ENCODE measurements at regions not wholly inside any gene's neighbourhood (a gene's known extent, or its start where the extent isn't known, plus 50 kb on each side); places are given as distances from the start of the nearest gene placed in this dataset.
A peak's percentile ranks its signal among the peaks of the same experiment; 100 is the strongest.

- TF ChIP-seq, protein P1, sequence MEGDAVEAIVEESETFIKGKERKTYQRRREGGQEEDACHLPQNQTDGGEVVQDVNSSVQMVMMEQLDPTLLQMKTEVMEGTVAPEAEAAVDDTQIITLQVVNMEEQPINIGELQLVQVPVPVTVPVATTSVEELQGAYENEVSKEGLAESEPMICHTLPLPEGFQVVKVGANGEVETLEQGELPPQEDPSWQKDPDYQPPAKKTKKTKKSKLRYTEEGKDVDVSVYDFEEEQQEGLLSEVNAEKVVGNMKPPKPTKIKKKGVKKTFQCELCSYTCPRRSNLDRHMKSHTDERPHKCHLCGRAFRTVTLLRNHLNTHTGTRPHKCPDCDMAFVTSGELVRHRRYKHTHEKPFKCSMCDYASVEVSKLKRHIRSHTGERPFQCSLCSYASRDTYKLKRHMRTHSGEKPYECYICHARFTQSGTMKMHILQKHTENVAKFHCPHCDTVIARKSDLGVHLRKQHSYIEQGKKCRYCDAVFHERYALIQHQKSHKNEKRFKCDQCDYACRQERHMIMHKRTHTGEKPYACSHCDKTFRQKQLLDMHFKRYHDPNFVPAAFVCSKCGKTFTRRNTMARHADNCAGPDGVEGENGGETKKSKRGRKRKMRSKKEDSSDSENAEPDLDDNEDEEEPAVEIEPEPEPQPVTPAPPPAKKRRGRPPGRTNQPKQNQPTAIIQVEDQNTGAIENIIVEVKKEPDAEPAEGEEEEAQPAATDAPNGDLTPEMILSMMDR (IDR thresholded peaks at IDR 0.05): peak in 2 of 6 experiments; percentile 17 to 32
- TF ChIP-seq POLR2A (IDR thresholded peaks at IDR 0.05): peak in 1 of 2 donors; percentile 51
These were observed 71.2 kb downstream of the VCPKMT start for GRCh38 chr14:50045039-50045711.
